RWPE1 (cell line): ENCODE measurements at regions not wholly inside any gene's neighbourhood (a gene's known extent, or its start where the extent isn't known, plus 50 kb on each side); places are given as distances from the start of the nearest gene placed in this dataset.
A peak's percentile ranks its signal among the peaks of the same experiment; 100 is the strongest.

Source experiments
- CTCF ChIA-PET: fragments of 350-600 bp; sonication (Branson Sonifier 250); formaldehyde crosslinking; extraction: SDS; loops from one replicate; lab custom pipeline; 2021; lab: Yijun Ruan, JAX
- POLR2A ChIA-PET: fragments of 400-600 bp; formaldehyde crosslinking; extraction: SDS; loops from one replicate; lab custom pipeline; 2020; ENCODE audit warnings: antibody characterized with exemption; ENCODE audit not compliant: low non-redundant PET; lab: Yijun Ruan, JAX
- DNase-seq: peaks from one replicate; pipeline ENCODE4 v3.0.0; 2012; ENCODE audit warnings: low spot score
- H3K27ac ChIP-seq: fragments of 450-650 bp; 2 replicates; pipeline ENCODE4 v1.5.1; 2017
- TF ChIP-seq, protein P1 (sequence below): fragments of 450-650 bp; conservative IDR thresholded peaks from 2 replicates; pipeline ENCODE4 v1.5.1; 2017; ENCODE audit warnings: low read depth, mild to moderate bottlenecking

DNA sequence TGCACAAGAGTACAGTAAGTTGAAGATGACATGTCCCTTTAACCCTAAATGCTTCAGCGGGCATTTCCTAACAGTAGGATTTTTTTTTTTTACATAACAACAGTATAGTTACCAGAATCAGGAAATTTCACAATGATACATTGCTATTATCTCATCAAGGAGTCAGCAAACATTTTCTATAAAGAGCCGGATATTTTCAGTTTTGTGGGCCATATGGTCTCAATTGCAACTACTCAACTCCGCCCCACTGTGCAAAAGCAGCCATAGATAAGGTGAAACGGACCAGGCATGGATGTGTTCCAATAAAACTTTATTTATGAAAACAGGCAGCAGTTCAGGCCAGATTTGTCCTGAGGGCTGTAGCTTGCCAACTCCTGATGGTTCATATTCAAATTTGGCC is 130.6 kb downstream of the SMAD6 start:
- CTCF ChIA-PET, result interaction anchor here (1.3 kb wide), 1 partner anchor 19 kb away, joined by 4 read pairs; no protein-coding TSS in a partner anchor
- POLR2A ChIA-PET, result no interaction called here
- H3K27ac ChIP-seq, result no peak overlapping the region

DNA sequence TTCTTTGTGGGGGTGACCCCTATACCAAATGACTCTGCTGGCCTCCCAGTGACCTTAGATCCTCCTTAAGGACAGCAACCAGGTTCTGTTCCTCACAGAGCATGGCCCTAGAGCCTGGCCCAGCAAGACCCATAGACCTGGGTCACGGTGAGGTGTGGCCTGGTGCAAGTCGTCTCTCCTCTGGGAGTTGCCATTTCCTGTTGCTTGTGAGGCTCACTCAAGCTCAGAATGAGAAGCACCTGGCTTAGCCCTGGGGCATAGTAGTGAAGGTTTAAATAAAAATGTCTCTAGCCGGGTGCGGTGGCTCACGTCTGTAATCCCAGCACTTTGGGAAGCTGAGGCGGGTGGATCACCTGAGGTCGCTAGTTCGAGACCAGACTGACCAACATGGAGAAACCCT is 131.3 kb downstream of the SMAD6 start:
- DNase-seq, result no peak
- H3K27ac ChIP-seq, result peak overlapping the region; percentile 20
- ChIA-PET CTCF (interaction anchor here (1.3 kb wide), 1 partner anchor 18 kb away, joined by 4 read pairs; no protein-coding TSS in a partner anchor), POLR2A (interaction anchor here (1.0 kb wide), 1 partner anchor 9 kb away, joined by 4 read pairs; no protein-coding TSS in a partner anchor)
- TF ChIP-seq, protein P1, sequence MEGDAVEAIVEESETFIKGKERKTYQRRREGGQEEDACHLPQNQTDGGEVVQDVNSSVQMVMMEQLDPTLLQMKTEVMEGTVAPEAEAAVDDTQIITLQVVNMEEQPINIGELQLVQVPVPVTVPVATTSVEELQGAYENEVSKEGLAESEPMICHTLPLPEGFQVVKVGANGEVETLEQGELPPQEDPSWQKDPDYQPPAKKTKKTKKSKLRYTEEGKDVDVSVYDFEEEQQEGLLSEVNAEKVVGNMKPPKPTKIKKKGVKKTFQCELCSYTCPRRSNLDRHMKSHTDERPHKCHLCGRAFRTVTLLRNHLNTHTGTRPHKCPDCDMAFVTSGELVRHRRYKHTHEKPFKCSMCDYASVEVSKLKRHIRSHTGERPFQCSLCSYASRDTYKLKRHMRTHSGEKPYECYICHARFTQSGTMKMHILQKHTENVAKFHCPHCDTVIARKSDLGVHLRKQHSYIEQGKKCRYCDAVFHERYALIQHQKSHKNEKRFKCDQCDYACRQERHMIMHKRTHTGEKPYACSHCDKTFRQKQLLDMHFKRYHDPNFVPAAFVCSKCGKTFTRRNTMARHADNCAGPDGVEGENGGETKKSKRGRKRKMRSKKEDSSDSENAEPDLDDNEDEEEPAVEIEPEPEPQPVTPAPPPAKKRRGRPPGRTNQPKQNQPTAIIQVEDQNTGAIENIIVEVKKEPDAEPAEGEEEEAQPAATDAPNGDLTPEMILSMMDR, result no peak

More for the DNA sequence above, 130.6 kb downstream of the SMAD6 start:
- TF ChIP-seq, protein P1, result no peak
- DNase-seq, result no peak

DNA sequence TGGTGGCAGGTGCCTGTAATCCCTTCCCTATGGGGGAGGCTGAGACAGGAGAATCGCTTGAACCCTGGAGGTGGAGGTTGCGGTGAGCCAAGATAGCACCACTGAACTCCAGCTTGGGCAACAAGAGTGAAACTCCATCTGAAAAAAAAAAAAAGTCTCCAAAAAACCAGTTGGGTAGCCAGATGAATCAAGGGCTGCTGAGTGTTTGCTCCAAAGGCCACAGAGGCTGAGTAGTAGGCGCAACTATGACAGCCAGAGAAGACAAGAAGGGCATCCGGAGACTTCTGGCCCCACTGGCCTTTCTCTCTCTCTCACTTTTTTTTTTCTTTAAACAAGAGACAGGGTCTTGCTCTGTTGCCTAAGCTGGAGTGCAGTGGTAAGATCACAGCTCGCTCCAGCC is 131.8 kb downstream of the SMAD6 start:
- no peak for DNase-seq
- ChIA-PET POLR2A (interaction anchor here (1.0 kb wide), 1 partner anchor 9 kb away, joined by 4 read pairs; no protein-coding TSS in a partner anchor), CTCF (interaction anchor here (1.3 kb wide), 1 partner anchor 18 kb away, joined by 4 read pairs; no protein-coding TSS in a partner anchor)
- peak overlapping the region; percentile 20 for H3K27ac ChIP-seq
- TF ChIP-seq, protein P1, result no peak

DNA sequence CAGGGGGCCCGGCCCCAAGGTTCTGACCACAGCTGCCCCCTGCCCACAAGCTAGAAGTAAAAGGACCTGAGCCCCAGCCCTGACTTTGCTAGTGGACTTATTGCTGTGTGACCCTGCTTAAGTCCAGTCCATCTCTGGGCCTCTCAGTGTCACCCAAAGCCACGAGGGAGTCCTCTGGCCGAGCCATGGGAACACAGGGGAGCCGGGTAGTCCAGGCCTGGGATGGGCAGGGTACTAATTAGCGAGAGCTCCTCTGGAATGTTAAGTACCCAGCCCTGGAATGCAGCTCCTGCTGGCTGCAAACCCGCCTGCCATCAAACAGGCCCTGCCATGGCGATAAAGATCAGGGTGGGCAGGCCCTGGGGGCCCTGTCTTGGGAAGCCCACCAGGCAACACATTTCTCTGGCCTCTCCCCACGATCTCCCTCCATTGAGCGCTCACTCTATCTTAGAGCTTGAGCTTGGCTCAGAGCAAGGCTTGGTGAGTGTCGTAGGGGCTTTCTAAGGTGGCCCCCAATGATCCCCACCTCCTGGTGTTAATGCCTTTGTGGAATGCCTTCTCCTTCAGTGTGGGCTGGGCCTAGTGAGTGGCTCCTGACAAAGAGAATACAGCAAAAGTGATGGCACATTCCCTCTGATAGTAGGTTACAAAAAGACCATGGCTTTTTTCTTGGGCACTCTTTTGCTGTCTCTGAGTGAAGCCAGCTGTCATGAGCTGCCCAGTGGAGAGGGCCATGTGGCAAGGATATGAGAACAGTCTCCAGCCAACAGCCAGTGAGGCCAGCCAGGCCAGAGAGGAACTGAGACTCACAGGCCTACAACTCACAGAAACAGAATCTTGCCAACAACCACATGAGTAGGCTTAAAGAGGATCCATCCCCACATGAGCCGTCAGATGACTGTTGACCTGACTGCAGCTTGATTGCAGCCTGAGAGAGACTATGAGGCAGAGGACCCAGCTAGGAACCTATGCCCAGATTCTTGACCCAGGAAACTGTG is 133.1 kb downstream of the SMAD6 start:
- no peak for DNase-seq
- no peak overlapping the region for H3K27ac ChIP-seq
- CTCF ChIA-PET, result interaction anchor here (0.7 kb wide), 1 partner anchor 338 kb away, joined by 3 read pairs; no protein-coding TSS in a partner anchor
- TF ChIP-seq, protein P1, result no peak
- POLR2A ChIA-PET, result interaction anchor here (0.5 kb wide), 1 partner anchor 651 kb away, joined by 6 read pairs; no protein-coding TSS in a partner anchor

DNA sequence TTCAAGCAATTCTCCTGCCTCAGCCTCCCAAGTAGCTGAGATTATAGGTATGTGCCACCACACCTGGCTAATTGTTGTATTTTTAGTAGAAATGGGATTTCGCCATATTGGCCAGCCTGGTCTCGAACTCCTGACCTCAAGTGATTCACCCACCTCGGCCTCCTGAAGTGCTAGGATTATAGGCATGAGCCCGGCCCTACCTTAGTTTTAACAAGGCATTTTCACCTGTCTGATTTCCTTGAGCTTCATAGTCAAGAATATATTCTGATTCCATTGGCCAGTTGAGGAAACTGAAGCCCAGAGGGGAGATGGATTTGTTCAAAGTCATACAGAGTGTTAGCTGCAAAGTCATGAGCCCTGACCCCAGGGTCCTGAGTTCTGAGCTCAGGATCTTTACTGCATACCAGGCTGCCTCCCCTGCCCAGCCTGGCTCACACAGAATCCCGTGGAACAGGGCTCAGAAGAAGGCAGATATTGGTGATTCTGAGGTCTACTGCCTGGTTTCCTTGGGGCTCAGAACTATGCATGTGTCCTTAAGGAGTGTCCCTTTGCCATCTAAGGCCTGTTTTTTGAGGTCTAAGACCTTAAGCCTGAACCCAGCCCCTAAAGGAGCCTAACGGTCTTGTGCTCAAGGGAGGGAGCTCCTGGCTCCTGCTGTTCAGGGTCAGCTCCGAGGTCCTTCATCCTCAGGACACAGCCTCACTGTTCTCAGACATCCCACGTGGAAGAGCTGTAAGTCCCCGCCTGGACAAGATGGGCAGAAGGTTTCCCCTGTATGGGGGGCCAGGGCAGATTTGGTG is 134.4 kb downstream of the SMAD6 start:
- POLR2A ChIA-PET, result no interaction called here

More for the DNA sequence above, 134.4 kb downstream of the SMAD6 start:
- DNase-seq, result no peak
- no peak overlapping the region for H3K27ac ChIP-seq
- CTCF ChIA-PET, result interaction anchor here (0.6 kb wide), 1 partner anchor 135 kb away, joined by 3 read pairs; no protein-coding TSS in a partner anchor
- TF ChIP-seq, protein P1, result no peak
